GM21723 (cell line): ENCODE measurements at regions not wholly inside any gene's neighbourhood (a gene's known extent, or its start where the extent isn't known, plus 50 kb on each side); places are given as distances from the start of the nearest gene placed in this dataset.

Experiments
- ATAC-seq: cut with Tn5 transposase; IDR thresholded peaks from one replicate; pipeline ENCODE4 v1.9.1; 2021; ENCODE audit warnings: mild to moderate bottlenecking, moderate library complexity; ENCODE audit not compliant: unreplicated experiment

GRCh38 chr2:41803361-41803760, 244.5 kb upstream of the PKDCC start:
- no peak for ATAC-seq

GRCh38 chr2:41806286-41806685, 241.5 kb upstream of the PKDCC start:
- no peak for ATAC-seq

GRCh38 chr2:41821167-41821566, 226.7 kb upstream of the PKDCC start:
- ATAC-seq, result no peak

GRCh38 chr2:41826921-41827320, 220.9 kb upstream of the PKDCC start:
- no peak for ATAC-seq

GRCh38 chr2:41827354-41827971, 220.4 kb upstream of the PKDCC start:
- ATAC-seq, result no peak

GRCh38 chr2:41828052-41828643, 219.7 kb upstream of the PKDCC start:
- no peak for ATAC-seq

GRCh38 chr2:41829052-41829451, 218.8 kb upstream of the PKDCC start:
- no peak for ATAC-seq

GRCh38 chr2:41830600-41830999, 217.2 kb upstream of the PKDCC start:
- no peak for ATAC-seq

- ATAC-seq, result no peak
Measured at GRCh38 chr2:41832218-41832617, 215.6 kb upstream of the PKDCC start.

- no peak for ATAC-seq
Measured at GRCh38 chr2:41835401-41835800, 212.4 kb upstream of the PKDCC start.

- ATAC-seq, result no peak
Measured at GRCh38 chr2:41836948-41837347, 210.9 kb upstream of the PKDCC start.

- ATAC-seq, result no peak
Measured at GRCh38 chr2:41837610-41838009, 210.2 kb upstream of the PKDCC start.

- peak; percentile 100 for ATAC-seq
Measured at GRCh38 chr2:41840702-41841551, 206.9 kb upstream of the PKDCC start.

- ATAC-seq, result no peak
Measured at GRCh38 chr2:41846962-41847361, 200.9 kb upstream of the PKDCC start.

- no peak for ATAC-seq
Measured at GRCh38 chr2:41847744-41848441, 199.9 kb upstream of the PKDCC start.

- ATAC-seq, result no peak
Measured at GRCh38 chr2:41851554-41851953, 196.3 kb upstream of the PKDCC start.

- ATAC-seq, result no peak
Measured at GRCh38 chr2:41853427-41854191, 194.2 kb upstream of the PKDCC start.

- no peak for ATAC-seq
Measured at GRCh38 chr2:41854227-41854626, 193.6 kb upstream of the PKDCC start.

- ATAC-seq, result no peak
Measured at GRCh38 chr2:41856946-41857345, 190.9 kb upstream of the PKDCC start.

GRCh38 chr2:41859615-41860514, 188.0 kb upstream of the PKDCC start:
- ATAC-seq, result no peak
